ENCODE measurements at regions not wholly inside any gene's neighbourhood (a gene's known extent, or its start where the extent isn't known, plus 50 kb on each side); places are given as distances from the start of the nearest gene placed in this dataset.

DNA sequence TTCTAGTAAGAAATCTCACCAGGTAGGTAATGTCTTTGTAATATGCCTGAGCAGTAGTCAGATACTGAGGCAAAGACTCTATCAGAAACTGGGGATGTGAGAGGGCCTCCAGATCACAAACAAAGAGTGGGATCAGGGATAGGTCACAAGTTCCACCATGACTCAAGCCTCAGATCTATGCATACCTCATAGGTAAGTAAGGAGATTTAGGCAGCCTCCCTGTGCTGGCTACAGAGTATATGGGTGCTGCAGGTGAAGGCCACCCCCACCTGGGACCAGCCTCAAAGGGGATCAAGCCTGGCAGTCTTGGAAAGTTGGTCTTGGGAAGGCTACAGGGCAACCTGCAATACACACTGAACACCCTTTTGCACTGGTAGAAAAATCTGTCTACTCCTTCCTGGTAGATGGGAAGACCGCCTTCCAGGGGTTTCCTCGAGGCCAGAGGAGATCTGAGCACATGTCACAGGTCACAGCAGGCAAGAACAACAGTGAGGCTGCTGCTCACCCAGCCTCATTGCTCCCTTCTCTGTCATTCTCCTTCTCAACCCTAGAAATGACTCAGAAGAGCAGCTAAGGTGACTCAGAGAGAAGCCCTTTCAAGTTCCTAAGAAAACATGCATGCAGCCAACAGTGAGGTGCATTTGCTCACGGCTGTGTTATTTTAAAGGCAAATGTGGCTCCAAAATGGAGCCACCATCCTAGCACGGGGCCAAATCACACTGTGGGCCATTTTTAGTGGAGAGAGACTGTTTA, 143.4 kb upstream of the CDKN3 start:
- Histone ChIP-seq H2BK5ac (ENCODE audit: low read depth, low read length) (no peak overlapping the region), H3K56ac (replicated peaks; ENCODE audit: insufficient read length, low read depth, low read length) (no peak overlapping the region), H4K91ac (replicated peaks; ENCODE audit: insufficient read length, low read length) (no peak overlapping the region), H3K9me3 (ENCODE audit: insufficient read depth in 2 of 2, low read depth in 1 of 2, low read length in 1 of 2) (no peaks in the 10 kb centered on the region), H3K14ac (ENCODE audit: insufficient read length) (no peak overlapping the region), H2BK15ac (ENCODE audit: low read length) (no peak overlapping the region), H4K20me1 (replicated peaks in 1 of 2; ENCODE audit: control insufficient read depth in 1 of 2, insufficient read depth in 2 of 2, low read length in 2 of 2) (no peaks in the 10 kb centered on the region), H3K27me3 (replicated peaks in 1 of 4; ENCODE audit: control insufficient read depth in 3 of 4, extremely low read depth in 1 of 4, insufficient read depth in 3 of 4, low read length in 3 of 4) (no peaks in the 10 kb centered on the region), H3K4me2 (ENCODE audit: insufficient read depth in 1 of 2, low read depth in 2 of 2, low read length in 2 of 2) (no peak overlapping the region), H3K27ac (ENCODE audit: low read depth, low read length) (no peak overlapping the region), H2AK5ac (ENCODE audit: low read depth, low read length) (no peak overlapping the region), H3K18ac (ENCODE audit: extremely low read depth, low read length) (no peak overlapping the region), H4K8ac (ENCODE audit: extremely low read depth, insufficient read depth, low read length) (no peak overlapping the region), H2AFZ (ENCODE audit: low read length) (no peak overlapping the region), H3K4me3 (ENCODE audit: extremely low read depth in 1 of 4, insufficient read depth in 2 of 4, low read depth in 3 of 4, low read length in 4 of 4) (no peak overlapping the region), H2BK120ac (replicated peaks; ENCODE audit: low read depth, low read length) (no peak overlapping the region), H2BK12ac (ENCODE audit: low read depth, low read length) (no peak overlapping the region), H3K79me2 (ENCODE audit: control insufficient read depth in 1 of 2, insufficient read depth in 2 of 2, low read length in 2 of 2) (no peaks in the 10 kb centered on the region), H4K5ac (ENCODE audit: insufficient read length, low read depth, low read length) (no peak overlapping the region), H3K4ac (replicated peaks; ENCODE audit: insufficient read length, low read depth, low read length) (no peak overlapping the region), H3K23me2 (ENCODE audit: low read depth, low read length) (no peaks in the 10 kb centered on the region), H3K9ac (replicated peaks in 1 of 4; ENCODE audit: extremely low read depth in 1 of 4, low read depth in 3 of 4, low read length in 3 of 4) (no peak overlapping the region), H3K79me1 (ENCODE audit: low read depth, low read length) (no peaks in the 10 kb centered on the region), H3K23ac (ENCODE audit: insufficient read length) (no peak overlapping the region), H3K36me3 (ENCODE audit: control insufficient read depth in 2 of 4, insufficient read depth in 4 of 4, low read length in 3 of 4) (no peaks in the 10 kb centered on the region), H2BK20ac (ENCODE audit: low read length) (no peak overlapping the region), H3K4me1 (replicated peaks in 1 of 4; ENCODE audit: control insufficient read depth in 3 of 4, insufficient read depth in 4 of 4, low read length in 3 of 4) (peaks cover 0 to 5% (median 2%) of the 10 kb centered on the region in 4 experiments; a peak in 2 of 7 replicates)
- DNase-seq (ENCODE audit: low read depth in 1 of 2, low spot score in 2 of 2) (no peak), FAIRE-seq (no peak)
- WGBS, 2 experiments (ENCODE audit: extremely low coverage in 1 of 2, insufficient coverage in 1 of 2, insufficient read length in 1 of 2, insufficient replicate concordance in 2 of 2, low coverage in 1 of 2, low lambda C conversion rate in 2 of 2, missing lambda C conversion rate in 1 of 2) = 90% methylated on average over 4 of the region's 4 CpGs; no CpG with 5 or more reads in 1 of the 2 experiments
- ChIA-PET CTCF (ENCODE audit: partially characterized antibody) (interaction anchor here (1.0 kb wide), 2 partner anchors 11 to 820 kb away, joined by 3 read pairs; no protein-coding TSS in a partner anchor), POLR2A (ENCODE audit: partially characterized antibody) (interaction anchor here (1.3 kb wide), 1 partner anchor 9 kb away, joined by 4 read pairs; no protein-coding TSS in a partner anchor)
- TF ChIP-seq EGR1 (IDR thresholded peaks at IDR 0.05; ENCODE audit: borderline replicate concordance, low read depth, low read length) (no peak), CBX5 (IDR thresholded peaks at IDR 0.05; ENCODE audit: low read depth, low read length) (no peak), SRF (IDR thresholded peaks at IDR 0.05; ENCODE audit: low read depth, low read length) (no peak), SP2 (IDR thresholded peaks at IDR 0.05; ENCODE audit: low read length) (no peak)
